ENCODE measurements at regions not wholly inside any gene's neighbourhood (a gene's known extent, or its start where the extent isn't known, plus 50 kb on each side); places are given as distances from the start of the nearest gene placed in this dataset.
"Not testable (repeated sequence)": the region's sequence is repeated elsewhere in the genome, so short reads cannot be mapped to it uniquely, and the experiment has no call there.

GRCh38 chr3:35120026-35120425 lies 519.3 kb upstream of the ARPP21 start:
- no peak for DNase-seq (ENCODE audit: low read depth)

DNA sequence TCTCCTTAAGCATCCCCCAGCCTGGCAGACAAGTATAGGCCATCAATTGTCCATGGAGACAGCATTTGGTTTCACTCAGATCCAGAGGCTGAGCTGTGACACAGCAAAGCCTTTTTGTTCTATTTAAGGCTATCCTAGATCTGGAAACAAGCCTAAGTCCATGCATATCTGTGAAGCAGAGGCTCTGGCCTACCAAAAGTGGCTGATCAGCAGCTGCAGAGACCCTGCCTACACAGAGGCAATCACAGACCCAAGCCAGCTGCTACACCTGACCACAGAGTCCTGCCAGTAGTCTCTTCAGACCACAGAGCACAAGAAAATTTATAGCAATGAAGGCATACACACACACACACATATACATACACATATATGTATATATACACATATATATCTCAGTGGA lies 501.7 kb upstream of the ARPP21 start:
- no peak for DNase-seq (ENCODE audit: low read depth)

- DNase-seq (ENCODE audit: low read depth) = no peak
Measured at GRCh38 chr3:35141406-35141805, 497.9 kb upstream of the ARPP21 start.

DNA sequence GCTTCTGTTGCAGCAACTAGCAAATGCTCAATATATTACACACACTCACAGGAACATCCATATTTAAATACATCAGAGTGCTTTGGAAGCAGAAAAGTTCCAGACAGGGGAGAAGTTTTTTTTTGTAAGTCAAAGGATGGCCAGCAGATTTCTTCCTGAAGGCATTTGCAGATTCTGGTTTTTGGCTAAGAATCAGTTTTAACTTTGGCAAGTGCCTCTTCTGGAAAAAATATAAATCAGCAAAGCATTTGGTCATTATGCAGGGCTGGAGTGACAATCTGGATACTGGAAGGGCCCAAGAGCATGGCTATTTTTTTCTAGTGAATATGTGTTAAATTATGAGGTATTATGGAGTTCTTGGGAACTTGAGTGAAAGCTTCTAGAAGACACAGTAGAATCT lies 495.3 kb upstream of the ARPP21 start:
- no peak for DNase-seq (ENCODE audit: low read depth)

- not testable (repeated sequence) for DNase-seq (ENCODE audit: low read depth)
Measured at GRCh38 chr3:35146256-35147035, 492.9 kb upstream of the ARPP21 start.

DNA sequence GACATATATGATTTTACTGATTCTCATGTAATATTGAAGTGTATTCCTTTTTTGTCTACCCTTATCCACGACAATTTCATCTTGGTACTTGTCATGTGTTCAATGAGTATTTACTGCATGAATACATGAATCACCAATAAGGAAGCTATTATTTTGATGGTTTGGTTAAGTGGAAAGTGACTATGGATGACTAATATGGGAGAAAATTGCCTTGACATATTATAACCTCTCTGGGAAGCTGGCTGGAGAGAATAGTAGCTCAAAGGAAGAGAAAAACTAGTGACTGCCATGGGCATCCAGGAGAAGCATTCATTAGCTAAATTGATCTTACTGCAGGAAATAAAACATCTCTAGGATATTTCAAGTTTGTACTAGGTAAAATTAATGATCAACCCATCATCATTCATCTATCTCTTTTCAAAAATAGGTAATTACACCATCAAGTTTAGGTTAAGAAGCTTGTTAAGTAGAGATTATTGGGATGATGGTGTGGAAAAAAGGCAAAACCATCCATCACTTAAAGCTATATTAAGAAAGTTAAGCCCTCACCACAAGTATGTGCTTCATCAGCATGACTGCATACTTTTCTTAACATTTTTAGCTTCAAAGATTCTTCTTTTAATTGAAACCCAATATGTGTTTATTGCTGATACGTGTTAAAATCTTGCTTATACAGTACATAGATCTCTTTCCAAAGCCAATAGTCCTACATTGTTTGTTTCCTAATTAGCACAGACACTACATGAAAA lies 455.2 kb upstream of the ARPP21 start:
- no peak for DNase-seq (ENCODE audit: low read depth)

- no peak for DNase-seq (ENCODE audit: low read depth)
Measured at GRCh38 chr3:35184775-35185174, 454.6 kb upstream of the ARPP21 start.

- no peak for DNase-seq (ENCODE audit: low read depth)
Measured at GRCh38 chr3:35187908-35188307, 451.4 kb upstream of the ARPP21 start.

GRCh38 chr3:35194666-35195065 lies 444.7 kb upstream of the ARPP21 start:
- DNase-seq (ENCODE audit: low read depth) = no peak

DNA sequence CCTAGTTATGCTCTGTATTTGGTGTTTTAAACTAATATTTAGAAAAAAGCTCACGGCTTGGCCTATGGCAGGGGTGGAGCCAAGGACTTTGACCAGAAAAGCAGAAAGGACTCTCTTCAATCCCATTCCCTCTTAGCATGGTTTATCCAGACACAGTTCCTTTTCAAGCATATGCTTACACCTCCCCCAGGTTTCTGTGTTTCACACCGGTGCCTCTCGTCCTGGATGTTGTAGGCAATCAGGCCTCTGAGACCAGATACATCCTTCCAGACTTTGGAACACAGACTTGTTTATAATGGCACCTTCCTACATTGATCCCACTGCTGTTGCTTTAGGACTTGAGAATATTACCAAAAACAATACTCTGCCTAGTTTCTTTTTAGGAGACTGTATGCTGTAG lies 440.5 kb upstream of the ARPP21 start:
- DNase-seq (ENCODE audit: low read depth) = no peak

GRCh38 chr3:35200056-35200455 lies 439.3 kb upstream of the ARPP21 start:
- DNase-seq (ENCODE audit: low read depth) = no peak

DNA sequence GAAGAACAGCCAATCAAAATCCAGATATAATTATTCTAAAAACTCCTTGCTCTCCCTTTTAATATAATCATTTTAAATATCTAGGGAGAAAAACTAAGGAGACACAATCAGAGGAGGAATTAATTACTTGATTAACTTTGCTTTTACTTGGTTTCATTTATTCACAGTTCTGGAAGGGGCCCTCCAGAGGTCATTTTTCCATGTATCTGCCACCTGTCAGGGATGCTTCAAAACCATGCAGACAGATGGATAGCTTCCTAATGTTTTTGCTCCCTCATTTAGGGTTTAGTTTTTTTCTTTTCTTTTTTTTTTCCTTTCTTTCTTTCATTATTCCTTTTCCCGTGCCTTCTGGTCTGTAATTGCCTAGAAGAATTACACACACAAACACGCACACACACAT lies 438.1 kb upstream of the ARPP21 start:
- no peak for DNase-seq (ENCODE audit: low read depth)

DNA sequence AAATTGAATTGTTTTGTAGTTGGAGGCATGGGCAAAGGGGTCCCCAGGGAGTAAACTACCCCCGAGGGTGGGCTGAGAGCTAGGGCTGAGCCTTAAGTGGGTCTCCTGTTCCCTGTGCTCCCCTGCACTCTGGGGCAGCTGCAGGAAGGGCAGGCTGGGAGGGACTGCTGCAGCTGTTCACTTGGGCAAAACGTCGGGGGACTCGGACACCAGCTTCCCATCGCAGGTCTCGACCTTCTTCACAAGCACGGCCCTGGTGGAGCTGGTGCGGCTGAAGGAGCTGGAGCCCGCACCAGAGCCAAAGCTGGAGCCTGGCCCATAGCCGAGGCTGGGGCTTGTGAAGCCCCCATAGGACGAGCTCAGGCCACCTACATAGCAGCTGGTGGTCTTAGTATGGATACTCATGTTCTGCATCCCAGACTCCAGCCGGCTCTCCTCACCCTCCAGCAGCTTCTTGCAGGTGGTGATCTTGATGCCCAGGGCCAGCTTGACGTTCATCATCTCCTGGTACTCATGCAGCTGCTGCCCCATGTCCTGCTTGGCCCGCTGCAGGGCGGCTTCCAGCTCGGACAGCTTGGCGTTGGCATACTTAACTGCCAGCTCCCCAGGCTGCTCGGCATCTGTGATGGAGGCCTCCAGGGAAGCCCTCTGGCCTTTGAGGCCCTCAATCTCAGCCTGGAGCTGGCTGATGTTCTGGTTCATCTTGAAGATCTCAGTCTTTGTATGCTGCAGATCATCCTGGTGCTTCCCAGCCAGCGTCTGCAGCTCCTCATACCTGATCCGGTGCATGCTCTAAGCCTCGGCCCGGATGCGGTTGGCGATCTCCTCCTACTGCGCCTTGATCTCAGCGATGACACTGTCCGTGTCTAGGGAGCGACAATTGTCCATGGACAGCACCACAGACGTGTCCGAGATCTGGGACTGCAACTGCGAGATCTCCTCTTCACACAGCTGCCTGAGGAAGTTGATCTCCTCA lies 423.5 kb upstream of the ARPP21 start:
- no peak for DNase-seq (ENCODE audit: low read depth)

DNA sequence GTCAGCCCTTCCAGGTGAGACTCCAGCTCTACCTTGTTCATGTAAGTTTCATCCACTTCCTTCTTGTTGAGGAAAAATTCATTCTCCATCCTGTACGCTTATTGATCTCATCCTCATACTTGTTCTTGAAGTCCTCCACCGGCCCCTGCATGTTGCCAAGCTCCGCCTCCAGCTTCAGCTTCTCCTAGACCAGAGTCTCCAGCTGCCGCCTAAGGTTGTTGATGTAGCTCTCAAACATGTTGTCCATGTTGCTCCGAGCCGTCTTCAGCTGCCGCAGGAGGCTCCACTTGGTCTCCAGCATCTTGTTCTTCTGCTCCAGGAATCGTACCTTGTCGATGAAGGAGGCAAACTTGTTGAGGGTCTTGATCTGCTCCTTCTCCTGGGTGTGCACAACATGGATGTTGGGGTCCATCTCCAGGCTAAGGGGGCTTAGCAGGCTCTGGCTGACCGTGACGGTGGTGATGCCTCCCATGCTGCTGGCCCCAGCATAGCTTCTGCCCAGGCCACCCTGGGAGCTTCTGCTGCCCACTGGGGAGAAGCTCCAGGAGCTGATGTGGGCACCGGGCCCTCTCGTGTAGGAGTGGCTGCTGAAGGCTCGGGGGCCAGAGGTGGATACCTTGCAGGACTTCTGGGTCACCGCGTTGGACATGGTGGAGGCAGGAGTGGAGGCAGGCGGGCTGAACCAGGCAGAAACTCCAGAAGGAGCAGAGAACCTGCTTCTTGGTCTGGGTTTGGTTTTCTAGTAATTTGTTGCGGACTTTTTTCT lies 422.6 kb upstream of the ARPP21 start:
- DNase-seq (ENCODE audit: low read depth) = no peak

- DNase-seq (ENCODE audit: low read depth) = no peak
Measured at GRCh38 chr3:35223632-35224394, 415.5 kb upstream of the ARPP21 start.

DNA sequence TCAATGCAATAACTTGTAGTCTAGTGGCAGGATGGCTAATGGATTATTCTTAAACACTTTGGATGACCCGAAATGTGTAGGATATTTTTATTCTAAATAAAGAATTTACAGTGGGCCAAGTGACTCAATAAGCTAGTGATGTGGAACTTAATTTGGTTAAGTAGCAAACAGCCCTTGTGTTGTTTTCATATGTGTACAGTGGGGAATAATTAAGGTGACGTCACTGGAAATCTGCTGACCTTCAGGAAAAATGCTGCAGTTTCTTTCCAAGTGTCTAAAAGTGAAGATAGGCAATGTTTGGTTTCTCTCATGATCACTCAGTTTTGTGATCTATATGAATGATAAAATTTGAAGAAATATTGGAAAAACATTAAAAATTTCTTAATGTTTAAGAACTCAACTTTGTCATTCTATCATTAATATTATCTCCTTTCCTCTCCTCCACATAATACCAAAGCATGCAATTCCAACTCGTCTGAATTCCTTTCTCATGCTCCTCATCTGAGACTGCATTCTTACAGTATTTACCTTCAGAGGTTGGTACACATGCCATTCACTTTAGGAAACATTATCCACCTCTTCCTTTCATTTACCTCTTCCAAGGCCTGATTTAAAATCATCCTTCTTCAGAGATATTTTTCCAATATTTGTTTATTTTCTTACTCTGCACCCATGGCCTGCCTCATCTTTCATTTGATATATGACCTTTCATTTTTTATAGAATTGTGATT lies 414.6 kb upstream of the ARPP21 start:
- DNase-seq (ENCODE audit: low read depth) = no peak

DNA sequence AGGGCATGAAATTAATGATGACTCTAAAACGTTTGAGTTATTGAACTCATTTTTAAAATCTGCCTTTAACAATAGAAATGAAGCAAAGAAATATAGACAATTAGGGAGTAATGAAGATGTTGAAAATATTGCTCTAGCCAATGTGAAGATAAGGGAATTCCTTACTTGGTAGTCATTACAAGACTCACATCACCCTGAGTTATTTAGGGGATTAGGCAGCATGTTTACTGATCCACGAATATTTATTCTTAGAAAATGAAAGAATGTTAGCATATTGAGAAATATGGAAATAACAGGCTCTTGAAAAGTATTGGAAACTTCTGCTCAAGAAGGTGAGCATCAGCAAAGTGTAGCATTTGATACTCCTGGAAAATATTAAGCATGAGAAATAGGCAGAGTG lies 398.1 kb upstream of the ARPP21 start:
- DNase-seq (ENCODE audit: low read depth) = no peak

- DNase-seq (ENCODE audit: low read depth) = no peak
Measured at GRCh38 chr3:35254917-35255316, 384.4 kb upstream of the ARPP21 start.

- DNase-seq (ENCODE audit: low read depth) = no peak
Measured at GRCh38 chr3:35257641-35258040, 381.7 kb upstream of the ARPP21 start.

GRCh38 chr3:35262406-35262805 lies 376.9 kb upstream of the ARPP21 start:
- no peak for DNase-seq (ENCODE audit: low read depth)

Measured in T follicular helper cell (primary cell).